HTR-8/SVneo (cell line): ENCODE measurements at regions not wholly inside any gene's neighbourhood (a gene's known extent, or its start where the extent isn't known, plus 50 kb on each side); places are given as distances from the start of the nearest gene placed in this dataset.

Experiments used
- DNase-seq: peaks from one replicate; pipeline ENCODE4 v3.0.0; 2011; ENCODE audit warnings: low spot score, mixed read lengths; ENCODE audit not compliant: insufficient read length
- FAIRE-seq: peaks from 2 replicates; lab custom pipeline; 2011; peaks lifted over from hg19 to GRCh38; lab: Jason Lieb, UNC

- DNase-seq (peak; percentile 66), FAIRE-seq (peak; percentile 87)
Measured at GRCh38 chr2:41722668-41723369, 325.0 kb upstream of the PKDCC start.

- DNase-seq (no peak), FAIRE-seq (no peak)
Measured at GRCh38 chr2:41723526-41723925, 324.3 kb upstream of the PKDCC start.

GRCh38 chr2:41724465-41724864, 323.4 kb upstream of the PKDCC start:
- DNase-seq (no peak), FAIRE-seq (no peak)

GRCh38 chr2:41725901-41726300, 321.9 kb upstream of the PKDCC start:
- no peak for FAIRE-seq

GRCh38 chr2:41726364-41726763, 321.5 kb upstream of the PKDCC start:
- FAIRE-seq: no peak

More at GRCh38 chr2:41725901-41726300, 321.9 kb upstream of the PKDCC start:
- DNase-seq: no peak

GRCh38 chr2:41727152-41727551, 320.7 kb upstream of the PKDCC start:
- DNase-seq (no peak), FAIRE-seq (no peak)

More at GRCh38 chr2:41726364-41726763, 321.5 kb upstream of the PKDCC start:
- no peak for DNase-seq

- DNase-seq (no peak), FAIRE-seq (no peak)
Measured at GRCh38 chr2:41727711-41728110, 320.1 kb upstream of the PKDCC start.

GRCh38 chr2:41728788-41729338, 319.0 kb upstream of the PKDCC start:
- FAIRE-seq (no peak), DNase-seq (no peak)

- DNase-seq (no peak), FAIRE-seq (no peak)
Measured at GRCh38 chr2:41729800-41730364, 317.9 kb upstream of the PKDCC start.

GRCh38 chr2:41735006-41735405, 312.8 kb upstream of the PKDCC start:
- no peak for DNase-seq
- no peak for FAIRE-seq

- FAIRE-seq: no peak
- DNase-seq: no peak
Measured at GRCh38 chr2:41735476-41735875, 312.3 kb upstream of the PKDCC start.

- peak; percentile 49 for FAIRE-seq
- DNase-seq: no peak
Measured at GRCh38 chr2:41736105-41736567, 311.7 kb upstream of the PKDCC start.

- FAIRE-seq (peak; percentile 9), DNase-seq (no peak)
Measured at GRCh38 chr2:41736586-41736985, 311.2 kb upstream of the PKDCC start.

- DNase-seq: no peak
- no peak for FAIRE-seq
Measured at GRCh38 chr2:41737888-41738287, 309.9 kb upstream of the PKDCC start.

GRCh38 chr2:41741951-41742595, 305.7 kb upstream of the PKDCC start:
- no peak for FAIRE-seq
- DNase-seq: no peak

- no peak for FAIRE-seq
- DNase-seq: no peak
Measured at GRCh38 chr2:41743324-41743723, 304.5 kb upstream of the PKDCC start.

GRCh38 chr2:41750829-41751228, 297.0 kb upstream of the PKDCC start:
- no peak for FAIRE-seq
- no peak for DNase-seq

GRCh38 chr2:41759880-41760279, 287.9 kb upstream of the PKDCC start:
- DNase-seq (no peak), FAIRE-seq (no peak)

- FAIRE-seq: no peak
- DNase-seq: no peak
Measured at GRCh38 chr2:41763141-41763540, 284.7 kb upstream of the PKDCC start.

- FAIRE-seq (no peak), DNase-seq (no peak)
Measured at GRCh38 chr2:41764131-41764530, 283.7 kb upstream of the PKDCC start.

GRCh38 chr2:41764919-41765318, 282.9 kb upstream of the PKDCC start:
- no peak for DNase-seq
- no peak for FAIRE-seq
